ENCODE measurements at regions not wholly inside any gene's neighbourhood (a gene's known extent, or its start where the extent isn't known, plus 50 kb on each side); places are given as distances from the start of the nearest gene placed in this dataset.

DNA sequence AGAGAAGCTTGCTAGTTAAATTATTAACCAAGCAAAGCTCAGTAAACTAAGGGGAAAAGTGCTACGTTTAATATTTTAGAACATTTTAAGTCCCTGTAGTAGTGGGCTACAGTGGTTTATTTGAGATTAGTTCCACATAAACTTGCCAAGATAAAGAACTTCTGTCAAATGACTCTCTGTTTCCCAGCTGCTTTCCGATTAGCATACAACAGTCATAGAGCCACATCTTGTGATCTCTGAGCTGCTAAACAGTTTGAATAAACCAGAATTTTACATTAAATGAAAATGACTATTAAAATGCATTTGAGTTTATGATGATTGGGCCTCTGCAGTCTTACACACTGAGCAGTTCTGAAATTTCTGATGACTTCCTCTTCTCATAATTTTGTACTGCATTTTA lies 568.5 kb downstream of the IQCM start:
- H3K27me3 ChIP-seq, result no peaks in the 10 kb centered on the region
- H3K4me3 ChIP-seq (replicated peaks in 1 of 3), result no peak overlapping the region
- TF ChIP-seq POLR2A (IDR thresholded peaks at IDR 0.05), result no peak
- TF ChIP-seq, protein P1, sequence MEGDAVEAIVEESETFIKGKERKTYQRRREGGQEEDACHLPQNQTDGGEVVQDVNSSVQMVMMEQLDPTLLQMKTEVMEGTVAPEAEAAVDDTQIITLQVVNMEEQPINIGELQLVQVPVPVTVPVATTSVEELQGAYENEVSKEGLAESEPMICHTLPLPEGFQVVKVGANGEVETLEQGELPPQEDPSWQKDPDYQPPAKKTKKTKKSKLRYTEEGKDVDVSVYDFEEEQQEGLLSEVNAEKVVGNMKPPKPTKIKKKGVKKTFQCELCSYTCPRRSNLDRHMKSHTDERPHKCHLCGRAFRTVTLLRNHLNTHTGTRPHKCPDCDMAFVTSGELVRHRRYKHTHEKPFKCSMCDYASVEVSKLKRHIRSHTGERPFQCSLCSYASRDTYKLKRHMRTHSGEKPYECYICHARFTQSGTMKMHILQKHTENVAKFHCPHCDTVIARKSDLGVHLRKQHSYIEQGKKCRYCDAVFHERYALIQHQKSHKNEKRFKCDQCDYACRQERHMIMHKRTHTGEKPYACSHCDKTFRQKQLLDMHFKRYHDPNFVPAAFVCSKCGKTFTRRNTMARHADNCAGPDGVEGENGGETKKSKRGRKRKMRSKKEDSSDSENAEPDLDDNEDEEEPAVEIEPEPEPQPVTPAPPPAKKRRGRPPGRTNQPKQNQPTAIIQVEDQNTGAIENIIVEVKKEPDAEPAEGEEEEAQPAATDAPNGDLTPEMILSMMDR (IDR thresholded peaks at IDR 0.05), result no peak
- intact Hi-C loops (cut with DNase I), result no loop called here
- H3K4me1 ChIP-seq, result no peaks in the 10 kb centered on the region
- no peaks in the 10 kb centered on the region for H3K36me3 ChIP-seq
- WGBS, 2 donors, result 70 to 82% methylated on average over 2 of the region's 2 CpGs
- no peak overlapping the region for H3K27ac ChIP-seq
- no peak for DNase-seq
- no peaks in the 10 kb centered on the region for H3K9me3 ChIP-seq

DNA sequence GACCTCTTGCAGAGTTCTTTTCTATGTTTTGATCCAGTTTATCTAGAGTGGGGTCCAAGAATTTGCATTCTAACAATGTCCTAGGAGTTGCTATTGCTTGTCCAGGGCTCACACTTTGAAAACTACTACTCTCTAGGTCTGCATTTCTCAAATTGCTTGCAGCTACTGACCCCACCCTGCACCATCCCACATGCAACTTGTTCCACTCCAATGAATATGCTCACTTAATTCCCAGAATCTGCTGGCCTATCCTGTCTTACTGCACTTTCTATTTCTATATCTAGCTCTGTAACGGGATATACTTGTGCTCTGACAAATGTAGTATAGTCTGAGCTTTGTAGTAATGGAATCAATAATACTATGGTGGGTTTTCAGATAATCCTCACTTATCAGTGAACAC lies 570.3 kb downstream of the IQCM start:
- 88 to 96% methylated on average over 1 of the region's 1 CpG for WGBS, 2 donors
- TF ChIP-seq, protein P1 (IDR thresholded peaks at IDR 0.05), result no peak

DNA sequence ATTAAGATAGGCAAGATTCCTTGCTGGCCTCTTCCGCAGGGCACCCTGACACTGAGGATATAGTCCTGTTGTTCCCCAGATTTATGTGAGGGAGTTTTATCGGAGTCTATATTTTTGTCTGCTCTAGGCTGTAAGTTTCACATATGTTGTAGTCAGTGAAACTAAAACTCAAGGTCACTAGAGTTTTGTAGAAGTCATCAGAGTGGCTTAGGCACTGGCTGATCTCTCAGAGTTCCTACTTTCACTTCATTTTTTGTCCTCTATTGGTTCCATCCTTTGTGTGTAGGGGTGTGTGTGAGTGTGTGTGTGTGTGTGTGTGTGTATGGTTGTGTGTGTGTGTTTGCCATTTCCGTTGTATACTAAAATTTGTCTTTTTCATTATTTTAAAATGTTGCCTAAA lies 577.5 kb downstream of the IQCM start:
- H3K4me3 ChIP-seq (replicated peaks in 1 of 3), result no peak overlapping the region
- TF ChIP-seq, protein P1 (IDR thresholded peaks at IDR 0.05), result no peak
- H3K36me3 ChIP-seq, result no peaks in the 10 kb centered on the region
- H3K27me3 ChIP-seq, result no peaks in the 10 kb centered on the region
- H3K9me3 ChIP-seq, result no peaks in the 10 kb centered on the region
- intact Hi-C loops (cut with DNase I), result no loop called here
- H3K27ac ChIP-seq, result no peak overlapping the region
- no peaks in the 10 kb centered on the region for H3K4me1 ChIP-seq
- 93 to 96% methylated on average over 3 of the region's 3 CpGs for WGBS, 2 donors
- no peak for DNase-seq

More for the DNA sequence above, 570.3 kb downstream of the IQCM start:
- intact Hi-C loops (cut with DNase I), result no loop called here
- Histone ChIP-seq H3K27me3 (no peaks in the 10 kb centered on the region), H3K9me3 (no peaks in the 10 kb centered on the region), H3K4me3 (replicated peaks in 1 of 3) (no peak overlapping the region), H3K4me1 (no peaks in the 10 kb centered on the region), H3K36me3 (no peaks in the 10 kb centered on the region), H3K27ac (no peak overlapping the region)
- no peak for DNase-seq

DNA sequence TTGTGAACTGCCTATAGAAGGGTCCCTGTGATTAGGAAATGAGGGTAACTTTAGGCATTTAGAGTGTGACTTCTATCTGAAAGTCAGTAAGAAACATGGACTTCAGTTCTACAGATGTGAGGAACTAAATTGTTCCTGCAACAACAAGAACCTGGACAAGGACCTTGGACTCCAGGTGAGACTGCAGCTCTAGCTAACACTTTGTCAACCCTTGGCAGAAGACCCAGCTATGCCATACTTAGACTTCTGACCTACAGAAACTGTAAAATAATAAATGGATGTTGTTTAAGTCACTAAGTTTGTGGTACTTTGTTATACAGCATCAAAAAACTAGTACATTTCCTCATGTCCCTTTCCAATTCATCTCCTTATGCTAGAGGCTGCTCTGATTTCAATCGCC lies 580.8 kb downstream of the IQCM start:
- H3K4me1 ChIP-seq, result no peaks in the 10 kb centered on the region
- WGBS, 2 donors, result 96 to 98% methylated on average over 1 of the region's 1 CpG
- DNase-seq, result no peak
- H3K27me3 ChIP-seq, result no peaks in the 10 kb centered on the region
- no peak overlapping the region for H3K27ac ChIP-seq
- intact Hi-C loops (cut with DNase I), result no loop called here
- no peaks in the 10 kb centered on the region for H3K36me3 ChIP-seq
- no peak overlapping the region for H3K4me3 ChIP-seq (replicated peaks in 1 of 3)
- TF ChIP-seq, protein P1 (IDR thresholded peaks at IDR 0.05), result no peak
- TF ChIP-seq POLR2A (IDR thresholded peaks at IDR 0.05), result no peak
- no peaks in the 10 kb centered on the region for H3K9me3 ChIP-seq

DNA sequence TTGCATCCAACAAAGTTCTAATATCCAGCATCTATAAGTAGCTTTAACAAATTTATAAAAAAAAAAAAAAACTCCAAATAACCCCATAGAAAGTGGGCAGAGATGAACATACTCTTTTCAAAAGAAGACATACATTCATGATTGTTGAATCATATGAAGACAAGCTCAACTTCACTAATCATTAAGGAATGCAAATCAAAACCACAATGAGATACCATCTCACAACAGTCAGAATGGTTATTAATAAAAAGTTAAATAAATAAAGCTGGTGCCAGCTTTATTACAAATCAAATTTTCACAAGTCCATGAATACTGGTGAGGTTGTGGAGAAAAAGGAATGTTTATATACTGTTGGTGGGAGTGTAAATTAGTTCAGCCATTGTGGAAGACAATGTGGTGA lies 592.0 kb downstream of the IQCM start:
- intact Hi-C loops (cut with DNase I), result no loop called here

More for the DNA sequence above, 592.0 kb downstream of the IQCM start:
- Histone ChIP-seq H3K4me1 (no peaks in the 10 kb centered on the region), H3K36me3 (no peaks in the 10 kb centered on the region), H3K4me3 (replicated peaks in 1 of 3) (no peak overlapping the region), H3K27me3 (no peaks in the 10 kb centered on the region), H3K27ac (no peak overlapping the region), H3K9me3 (no peaks in the 10 kb centered on the region)
- TF ChIP-seq POLR2A (IDR thresholded peaks at IDR 0.05), result no peak
- TF ChIP-seq, protein P1 (IDR thresholded peaks at IDR 0.05), result no peak
- no peak for DNase-seq
